Posterior vena cava (tissue), 2 donors: ENCODE measurements at regions not wholly inside any gene's neighbourhood (a gene's known extent, or its start where the extent isn't known, plus 50 kb on each side); places are given as distances from the start of the nearest gene placed in this dataset.

Source experiments
- DNase-seq: peaks from one replicate; pipeline ENCODE4 v3.0.0-alpha.2; 2020; ENCODE audit warnings: low spot score
- intact Hi-C, 2 donors: fragments of 100-400 bp; cut with DNase I; formaldehyde crosslinking; loops; one replicate each; pipeline versions ENCODE4 v1.14.1 to v1.14.2; 2022 to 2023
- donor health status: DM: yes; HTN: yes; CAD: no.
- donor health status: DM: yes; HTN: yes; CAD: no.

DNA sequence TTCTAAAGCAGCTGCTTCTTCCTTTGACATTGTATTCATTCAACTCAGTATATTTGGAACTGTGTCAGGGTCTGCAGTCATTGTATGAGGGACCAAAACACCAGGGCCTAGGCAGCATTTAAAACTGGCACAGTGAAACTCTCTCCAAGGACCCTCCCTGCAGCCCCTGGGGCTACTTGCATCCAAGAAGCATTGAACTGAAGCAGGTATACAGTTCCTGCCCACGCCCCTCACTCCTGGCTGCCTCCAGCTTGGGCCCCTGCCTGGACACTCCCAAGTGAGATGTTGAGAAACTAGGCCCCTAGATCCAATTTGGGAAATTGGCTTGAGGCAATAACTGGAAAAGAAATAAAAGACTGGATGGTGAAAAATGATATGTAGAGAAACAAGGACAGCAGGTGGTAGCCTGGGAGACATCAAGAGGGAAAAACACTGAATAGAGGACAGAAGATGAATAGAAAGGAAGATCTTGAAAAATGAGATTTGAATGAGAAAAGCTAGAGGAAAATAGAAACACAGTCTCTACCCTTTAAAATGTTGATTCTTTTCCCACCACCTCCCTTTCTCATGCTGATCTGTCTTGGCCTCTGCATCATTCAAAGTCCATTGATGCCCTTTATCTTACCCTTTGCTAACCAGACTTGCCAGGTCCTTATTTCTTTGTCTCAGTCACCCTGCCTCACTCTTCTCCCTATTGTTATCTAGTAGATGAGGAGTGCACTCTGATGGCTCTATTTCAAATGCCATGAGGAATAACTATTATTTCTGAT is 368.8 kb upstream of the CDH8 start:
- no peak for DNase-seq
- intact Hi-C loops, result no loop called here

DNA sequence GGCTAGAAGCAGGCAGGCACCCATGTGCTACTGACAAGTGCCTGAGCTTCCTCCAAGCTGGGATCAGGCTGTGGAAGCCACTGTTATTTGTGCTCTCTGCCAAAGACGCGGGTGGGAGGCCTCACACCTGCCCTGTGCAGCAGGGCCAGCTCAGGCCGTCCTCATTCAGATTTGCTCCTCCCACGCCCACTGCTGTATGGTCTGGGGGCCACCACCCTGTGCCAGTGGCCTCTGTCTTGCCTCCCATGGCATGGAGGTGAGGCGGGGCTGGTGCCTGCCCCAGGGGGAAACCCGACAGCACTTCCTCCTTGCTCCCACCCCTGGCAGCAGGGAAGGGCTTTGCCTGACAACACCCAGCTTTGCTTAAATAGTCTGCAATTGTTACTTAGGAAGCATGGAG is 356.5 kb upstream of the CDH8 start:
- intact Hi-C loops, result no loop called here
- no peak for DNase-seq

DNA sequence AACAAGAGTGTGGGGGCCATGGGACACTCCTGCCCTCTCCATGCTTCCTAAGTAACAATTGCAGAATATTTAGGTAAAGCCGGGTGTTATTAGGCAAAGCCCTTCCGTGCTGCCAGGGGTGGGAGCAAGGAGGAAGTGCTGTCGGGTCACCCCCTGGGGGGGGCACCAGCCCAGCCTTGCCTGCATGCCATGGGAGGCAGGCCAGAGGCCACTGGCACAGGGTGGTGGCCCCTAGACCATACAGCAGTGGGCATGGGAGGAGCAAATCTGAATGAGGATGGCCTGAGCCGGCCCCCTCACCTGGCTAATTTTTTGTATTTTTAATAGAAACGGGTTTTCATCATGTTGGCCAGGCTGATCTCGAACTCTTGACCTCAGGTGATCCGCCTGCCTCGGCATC is 355.7 kb upstream of the CDH8 start:
- intact Hi-C loops, result no loop called here
- no peak for DNase-seq

DNA sequence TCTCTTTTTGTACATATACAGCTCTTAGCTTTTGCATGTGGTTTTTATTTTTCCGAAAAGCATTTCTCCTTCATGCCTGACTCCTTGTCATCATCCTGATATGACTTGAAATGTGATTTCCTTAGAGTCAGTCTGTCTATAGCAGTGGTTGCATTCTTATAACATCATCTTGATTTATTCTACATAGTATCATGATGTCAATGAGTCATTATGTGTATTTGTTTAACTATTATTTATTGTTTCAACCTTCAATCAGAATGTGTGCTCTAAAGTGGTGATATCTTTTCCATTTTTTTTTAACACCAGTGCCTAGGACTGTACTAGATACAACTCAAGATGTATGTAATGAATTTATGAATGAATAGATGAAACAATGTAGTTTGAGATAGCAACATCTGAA is 354.9 kb upstream of the CDH8 start:
- DNase-seq, result no peak

DNA sequence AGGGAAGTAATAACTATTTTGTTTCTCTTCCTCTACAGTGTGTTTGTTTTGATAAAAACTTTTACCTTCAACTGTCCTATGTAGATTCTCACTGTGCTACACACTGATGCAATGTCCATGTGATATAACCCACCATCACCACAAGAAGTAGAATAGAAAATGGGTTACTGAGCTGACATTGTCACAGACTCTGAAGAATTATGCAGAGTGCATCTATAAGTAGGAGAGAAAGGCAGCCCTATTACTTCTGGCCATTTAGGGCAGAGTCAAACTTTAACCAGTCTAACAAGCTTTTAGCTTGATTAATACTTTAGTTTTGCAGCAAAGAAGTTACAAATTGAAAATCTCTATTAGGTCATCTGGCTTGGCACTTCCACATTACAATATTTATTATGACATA is 354.0 kb upstream of the CDH8 start:
- DNase-seq, result no peak
- intact Hi-C loops, result no loop called here

More for the DNA sequence above, 354.9 kb upstream of the CDH8 start:
- intact Hi-C loops, result no loop called here

DNA sequence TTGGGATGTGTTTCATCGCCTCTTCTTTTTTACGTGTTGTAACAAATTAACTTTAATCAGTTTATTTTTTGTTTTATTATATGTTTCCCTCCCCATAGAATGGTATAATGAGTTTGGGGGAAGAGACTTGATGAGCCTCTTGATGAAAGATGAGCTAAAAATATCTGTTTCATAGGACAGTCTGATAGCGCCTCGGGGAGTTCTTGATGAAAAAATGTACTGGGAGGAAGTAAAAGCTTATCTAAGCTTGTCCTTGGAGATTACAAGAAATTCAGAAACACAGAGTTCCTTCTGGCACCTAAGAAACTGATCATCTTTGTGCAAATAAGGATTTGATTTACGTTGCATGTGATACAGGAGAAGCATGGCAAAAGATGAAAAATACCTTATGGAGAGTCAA is 350.2 kb upstream of the CDH8 start:
- intact Hi-C loops, result no loop called here
- DNase-seq, result no peak

DNA sequence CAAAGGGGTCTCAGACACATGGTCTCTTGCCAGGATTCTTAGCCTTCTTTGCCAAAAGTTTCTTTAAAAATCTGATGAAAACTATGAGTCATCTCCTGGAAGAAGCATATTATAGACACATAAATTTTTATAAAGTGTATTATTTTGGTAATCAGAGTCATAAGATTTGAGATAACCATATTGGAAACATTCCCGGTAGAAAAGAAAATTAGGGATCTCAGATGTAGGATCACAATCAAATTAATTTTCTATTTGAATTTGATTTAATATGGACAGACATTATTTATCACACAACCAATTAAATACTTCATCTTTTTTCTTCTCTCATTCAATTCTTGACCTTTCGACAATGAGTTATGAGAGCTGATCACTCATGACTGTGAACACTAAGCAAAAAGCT is 347.7 kb upstream of the CDH8 start:
- intact Hi-C loops, result no loop called here
- DNase-seq, result no peak

DNA sequence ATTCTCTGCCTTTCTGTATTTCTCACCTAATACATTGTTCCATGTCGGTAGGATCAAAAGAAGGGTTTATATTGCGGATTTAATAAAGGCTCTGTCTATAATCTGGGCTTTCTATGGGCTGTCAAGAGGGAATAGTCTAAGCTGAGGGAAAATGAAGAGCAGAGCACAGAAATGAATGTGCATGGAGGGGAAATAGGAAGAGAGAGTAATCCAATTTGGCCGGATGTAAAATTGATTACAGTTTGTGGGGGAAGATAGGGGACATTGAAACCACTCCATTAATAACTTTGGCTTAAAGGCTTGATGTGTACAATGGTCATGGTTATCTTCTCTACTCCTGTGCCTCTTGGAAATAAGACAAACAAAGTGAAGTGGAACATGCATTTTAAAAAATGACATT is 334.2 kb upstream of the CDH8 start:
- intact Hi-C loops, result no loop called here
- DNase-seq, result no peak

DNA sequence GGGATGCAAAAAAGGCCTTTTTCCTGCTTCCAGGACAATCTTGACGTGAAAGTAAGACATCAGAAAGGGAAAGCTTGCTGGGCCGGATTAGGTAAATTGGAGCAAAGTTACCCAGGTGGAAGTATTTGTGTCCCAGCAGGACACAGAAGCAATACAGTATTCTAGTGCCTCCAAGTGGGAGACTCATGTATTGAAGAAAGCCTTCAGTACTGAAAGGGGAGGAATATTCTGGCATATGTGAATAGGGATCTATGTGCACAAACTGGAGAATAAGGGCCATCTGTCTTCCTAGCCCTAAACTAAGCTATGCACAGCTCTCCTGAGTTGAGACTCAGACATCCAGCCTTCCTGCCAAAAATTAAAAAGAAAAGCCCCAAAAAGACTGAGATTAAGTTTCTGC is 327.3 kb upstream of the CDH8 start:
- intact Hi-C loops, result no loop called here
- DNase-seq, result no peak

DNA sequence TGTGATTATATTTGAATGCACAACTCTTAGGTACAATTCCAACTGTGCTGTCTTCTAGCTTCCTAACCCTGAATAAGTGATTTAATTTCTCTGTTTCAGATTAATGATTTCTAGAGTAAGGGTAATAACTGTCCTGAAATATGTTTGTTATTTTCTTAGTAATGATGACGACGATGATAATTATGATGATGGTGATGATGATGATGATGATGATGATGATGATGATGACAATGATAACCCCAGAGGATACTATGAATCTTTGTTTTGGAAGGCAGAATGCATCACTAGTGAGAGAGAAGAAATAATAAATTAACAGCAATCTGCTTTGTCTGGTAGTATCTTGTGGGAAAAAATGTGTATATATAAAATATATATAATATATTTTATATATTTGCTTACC is 317.1 kb upstream of the CDH8 start:
- DNase-seq, result no peak
- intact Hi-C loops, result no loop called here

DNA sequence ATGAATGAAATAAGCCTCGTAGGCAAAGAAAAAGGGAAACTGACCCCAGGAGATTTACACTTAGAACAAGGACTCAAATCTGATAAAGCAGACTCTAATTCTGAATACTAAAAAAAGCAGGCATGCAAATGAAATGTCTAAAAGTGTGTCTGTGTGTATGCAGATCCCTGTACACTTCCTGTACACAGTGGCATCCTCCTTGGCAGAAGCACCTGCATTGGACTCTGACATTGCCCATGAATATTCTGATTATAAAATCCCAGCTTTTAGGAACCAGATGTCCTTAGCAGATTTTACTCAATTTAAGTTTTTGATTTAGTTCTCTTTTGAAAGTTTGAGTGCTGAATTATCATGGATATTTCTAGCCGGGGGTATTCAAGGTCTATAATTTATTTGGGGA is 306.0 kb upstream of the CDH8 start:
- no peak for DNase-seq
- intact Hi-C loops, result no loop called here

DNA sequence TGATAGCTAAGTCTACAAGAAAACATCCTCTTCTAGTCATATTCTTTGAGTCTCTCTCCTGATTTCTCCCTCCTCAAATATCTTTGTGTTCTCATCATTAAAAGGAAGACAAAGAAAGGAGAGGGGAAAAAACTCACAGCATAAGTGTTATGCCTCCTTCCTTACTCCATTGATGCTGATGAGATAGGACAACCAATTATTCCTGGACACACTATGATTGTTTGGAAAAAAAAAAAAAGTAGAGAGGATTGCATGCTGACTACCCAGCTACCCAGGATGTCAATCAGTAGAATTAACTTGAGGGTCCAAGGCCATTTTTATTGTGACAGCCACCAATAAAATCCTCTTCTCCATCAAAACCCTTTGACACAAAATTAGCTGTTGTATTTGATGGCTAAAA is 299.1 kb upstream of the CDH8 start:
- DNase-seq, result no peak
- intact Hi-C loops, result no loop called here

DNA sequence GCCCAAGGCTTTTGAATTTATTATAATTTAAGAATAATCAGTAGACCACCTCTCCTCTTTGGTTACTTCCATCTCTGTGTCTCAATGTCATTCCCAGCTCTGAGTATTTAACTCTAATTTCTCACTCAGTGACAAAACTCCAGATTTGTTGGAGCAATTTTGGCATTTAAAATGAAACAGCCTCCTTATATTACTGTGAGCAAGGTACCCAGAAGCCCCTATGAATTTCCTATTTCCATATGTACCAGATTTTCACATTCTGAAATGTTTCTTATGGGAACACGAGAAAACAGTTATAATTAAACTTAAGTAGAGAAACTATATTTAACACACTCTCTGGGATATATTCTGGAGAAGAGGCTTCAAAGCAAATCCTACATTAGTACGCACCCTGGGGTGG is 285.4 kb upstream of the CDH8 start:
- intact Hi-C loops, result no loop called here
- no peak for DNase-seq

DNA sequence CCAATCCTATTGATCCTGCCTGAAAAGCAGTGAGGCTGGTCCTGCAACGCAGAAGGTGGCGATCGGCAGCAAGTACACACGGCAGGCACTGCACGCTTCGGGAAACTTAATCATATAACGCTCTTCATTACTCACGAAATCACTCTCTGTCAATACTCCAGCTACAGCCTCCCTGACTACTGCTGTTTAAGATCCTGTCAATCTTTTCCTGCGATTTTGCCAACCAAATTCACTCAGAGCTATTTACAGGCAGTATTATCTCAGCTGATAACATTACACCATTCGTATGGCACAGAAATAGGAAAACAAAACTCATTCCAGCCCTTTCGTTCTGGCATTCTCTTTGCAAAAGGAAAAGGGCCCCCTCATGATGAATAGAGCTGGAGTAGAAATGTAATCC is 262.4 kb upstream of the CDH8 start:
- intact Hi-C loops, result no loop called here
- DNase-seq, result no peak

DNA sequence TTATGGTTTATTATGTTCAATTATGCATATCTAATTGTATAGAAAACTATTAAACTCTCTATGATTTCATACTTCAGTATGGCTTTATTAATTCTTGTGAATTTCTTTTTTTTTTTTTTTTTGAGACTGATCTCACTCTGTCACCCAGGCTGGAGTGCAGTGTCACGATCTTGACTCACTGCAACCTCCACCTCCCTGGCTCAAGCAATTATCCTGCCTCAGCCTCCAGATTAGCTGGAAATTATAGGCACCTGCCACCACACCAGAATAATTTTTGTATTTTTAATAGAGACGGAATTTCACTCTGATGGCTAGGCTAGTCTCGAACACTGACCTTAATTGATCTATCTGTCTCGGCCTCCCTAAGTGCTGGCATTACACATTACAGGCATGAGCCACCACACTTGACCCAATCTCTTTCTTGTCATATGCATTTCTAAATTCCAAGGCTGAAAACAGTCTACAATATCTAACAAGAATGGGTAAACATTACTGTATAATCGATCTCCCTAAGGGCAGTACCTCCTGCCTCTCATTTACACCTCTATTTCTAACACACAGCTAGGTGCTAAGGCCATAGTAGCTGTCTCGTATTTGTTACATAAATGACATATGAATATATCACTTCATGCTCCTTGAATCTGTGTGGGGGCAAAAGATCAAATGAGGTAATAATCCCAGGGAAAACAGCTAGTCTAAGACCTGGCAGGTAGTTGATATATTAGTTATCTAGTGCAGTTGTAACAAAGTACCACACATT is 258.2 kb upstream of the CDH8 start:
- no peak for DNase-seq
- intact Hi-C loops, result no loop called here

DNA sequence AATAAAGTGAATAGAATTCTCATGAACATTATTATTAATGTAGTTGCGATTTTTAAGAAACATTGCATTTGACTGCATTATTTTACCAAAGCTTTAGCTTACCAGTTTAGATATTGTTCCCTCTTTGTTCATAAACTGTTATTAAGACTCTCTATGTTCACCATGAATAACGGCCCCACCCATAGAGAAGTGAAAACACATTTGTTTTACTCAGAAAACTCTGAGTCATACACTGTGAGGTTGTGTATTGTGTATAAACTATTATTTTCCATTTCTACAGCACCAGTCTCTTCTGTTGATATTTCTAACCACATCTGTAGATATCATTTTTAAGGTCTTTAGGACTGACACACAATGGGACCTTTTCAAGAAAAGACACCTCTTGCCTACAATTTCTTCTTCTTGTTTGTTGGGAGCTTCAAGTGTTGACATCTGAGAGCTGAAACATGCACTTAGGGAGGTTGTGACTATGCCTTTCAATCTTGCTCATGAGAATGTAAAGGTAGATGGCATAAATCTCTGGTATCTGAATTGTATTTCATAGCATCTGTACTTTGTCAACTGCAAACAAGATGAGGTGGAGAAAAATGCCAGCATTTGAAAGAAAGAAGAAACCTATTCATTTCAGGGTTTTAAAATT is 252.9 kb upstream of the CDH8 start:
- DNase-seq, result no peak
- intact Hi-C loops, result no loop called here

DNA sequence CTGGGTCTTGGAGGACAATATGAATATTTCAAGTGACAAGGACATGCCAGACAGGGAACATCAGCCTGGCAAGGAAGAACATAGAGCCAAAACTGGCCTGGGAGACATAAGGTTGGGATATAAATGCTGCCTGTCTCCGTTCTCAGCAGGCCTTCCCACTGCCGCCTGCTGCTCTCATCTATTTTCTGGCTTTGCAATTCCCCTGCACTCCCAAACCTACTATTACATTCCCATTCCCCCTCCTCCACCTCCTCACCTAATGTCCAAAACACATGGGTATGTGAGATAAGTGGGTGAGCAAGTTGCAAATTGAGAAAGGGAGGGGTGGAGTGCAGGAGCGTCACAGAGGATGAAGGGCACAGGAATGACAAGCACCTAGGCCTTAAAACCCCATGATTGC is 244.3 kb upstream of the CDH8 start:
- intact Hi-C loops, result no loop called here
- DNase-seq, result no peak

DNA sequence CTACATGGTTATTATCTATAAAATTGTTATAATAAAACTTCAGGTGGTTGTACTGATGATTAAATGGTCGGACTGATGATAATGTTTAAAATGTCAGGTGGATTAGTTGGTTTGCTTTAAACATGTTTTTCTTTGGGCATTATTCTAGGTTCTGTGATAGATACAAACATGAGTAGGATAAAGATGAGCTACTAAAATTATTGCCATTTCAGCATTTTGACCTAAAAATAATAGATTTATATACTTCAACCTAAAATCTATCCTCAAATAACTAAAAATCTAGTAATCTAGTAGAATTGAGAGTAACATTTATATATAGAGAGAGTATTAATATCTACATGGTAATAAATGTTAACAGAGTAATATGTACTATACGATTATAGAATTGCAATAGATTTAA is 241.7 kb upstream of the CDH8 start:
- no peak for DNase-seq
- intact Hi-C loops, result no loop called here

DNA sequence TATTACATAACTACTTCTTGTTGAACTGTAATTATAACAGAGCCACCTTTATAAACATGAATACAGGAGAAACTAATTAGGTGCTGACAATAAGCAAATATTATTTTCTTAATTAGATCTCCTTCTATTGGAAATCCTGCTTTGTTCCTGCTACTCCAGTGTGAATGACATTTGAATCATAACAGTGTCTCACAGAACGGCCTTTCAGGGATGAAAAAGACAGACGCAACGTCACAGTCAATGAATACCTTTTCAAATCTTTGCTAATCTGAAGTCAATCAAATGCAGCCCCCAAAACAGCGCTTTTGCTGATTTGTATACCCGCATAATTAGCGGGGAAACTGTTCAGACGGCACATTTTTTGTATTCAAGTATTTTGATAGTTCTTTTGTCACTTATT is 240.4 kb upstream of the CDH8 start:
- DNase-seq, result no peak
- intact Hi-C loops, result no loop called here

DNA sequence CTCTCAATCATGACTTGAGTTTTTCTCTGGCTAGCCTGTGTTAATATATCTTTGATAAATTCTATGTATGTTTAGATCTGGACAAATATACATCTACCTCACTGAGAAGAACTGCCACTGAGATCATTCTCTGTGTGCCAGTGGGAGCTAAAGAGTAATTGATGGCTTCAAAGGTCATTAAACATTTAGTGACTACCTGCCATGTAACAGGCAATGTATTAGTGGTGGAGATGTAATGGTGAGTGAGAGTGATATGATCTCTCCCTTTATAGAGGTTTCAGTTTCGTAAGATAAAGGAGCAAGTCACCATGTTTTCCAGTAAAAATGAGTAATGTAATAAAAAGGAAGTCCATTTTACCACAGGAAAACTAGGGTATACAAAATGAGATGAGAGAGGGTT is 235.8 kb upstream of the CDH8 start:
- intact Hi-C loops, result no loop called here
- no peak for DNase-seq

DNA sequence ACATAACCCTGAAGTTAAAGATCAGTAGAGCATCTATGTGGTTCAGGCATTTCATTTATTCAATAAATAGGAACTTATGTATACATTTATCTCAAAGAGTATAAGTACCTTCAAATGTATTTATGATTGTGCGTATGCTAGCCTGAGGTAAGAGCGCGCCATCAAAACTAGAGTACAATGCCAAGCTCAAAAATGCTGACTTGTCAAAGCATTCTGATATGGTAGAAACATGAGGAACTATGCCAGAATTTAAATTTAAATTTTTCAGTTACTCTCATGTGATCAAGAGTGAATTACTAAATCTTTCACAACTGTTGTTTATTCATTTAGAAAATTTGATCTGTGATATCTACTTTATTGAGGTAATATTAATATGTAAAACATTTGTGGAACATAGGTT is 225.5 kb upstream of the CDH8 start:
- intact Hi-C loops, result loop anchor here in 1 of 2 donors (10.0 kb wide), 1 partner anchor 947 kb away; no protein-coding TSS in a partner anchor
- no peak for DNase-seq
